ENCODE measurements at regions not wholly inside any gene's neighbourhood (a gene's known extent, or its start where the extent isn't known, plus 50 kb on each side); places are given as distances from the start of the nearest gene placed in this dataset.

- TF ChIP-seq PRDM15 (CRISPR knock-in tag; IDR thresholded peaks at IDR 0.05): no peak
These were observed 249.2 kb upstream of the MEX3C start (continued) for GRCh38 chr18:51446571-51447210.

GRCh38 chr18:51447351-51448342 is 250.2 kb upstream of the MEX3C start:
- CTCF ChIA-PET: interaction anchor here (0.6 kb wide), 1 partner anchor 170 kb away, joined by 4 read pairs; no protein-coding TSS in a partner anchor
- H3K9me3 Mint-ChIP-seq: no peaks in the 10 kb centered on the region
- H3K4me3 Mint-ChIP-seq: no peak overlapping the region
- H3K36me3 Mint-ChIP-seq: no peaks in the 10 kb centered on the region
- no peak overlapping the region for H3K27ac Mint-ChIP-seq
- H3K4me1 Mint-ChIP-seq: peaks cover 21% of the 10 kb centered on the region
- POLR2A ChIA-PET: no interaction called here
- no peaks in the 10 kb centered on the region for H3K27me3 Mint-ChIP-seq (ENCODE audit: low read depth)
- DNase-seq (ENCODE audit: low spot score) (peak; percentile 23), ATAC-seq (peak; percentile 83)
- TF ChIP-seq ZSCAN18 (CRISPR knock-in tag; IDR thresholded peaks at IDR 0.05) (no peak), ZNF219 (CRISPR knock-in tag; IDR thresholded peaks at IDR 0.05; ENCODE audit: borderline replicate concordance) (no peak)

- H3K9me3 Mint-ChIP-seq: no peaks in the 10 kb centered on the region
- no peak overlapping the region for H3K27ac Mint-ChIP-seq
- no peaks in the 10 kb centered on the region for H3K27me3 Mint-ChIP-seq (ENCODE audit: low read depth)
- DNase-seq (ENCODE audit: low spot score): no peak
- peaks cover 21% of the 10 kb centered on the region for H3K4me1 Mint-ChIP-seq
- POLR2A ChIA-PET: no interaction called here
- no peaks in the 10 kb centered on the region for H3K36me3 Mint-ChIP-seq
- no peak overlapping the region for H3K4me3 Mint-ChIP-seq
- no peak for ATAC-seq
- CTCF ChIA-PET: no interaction called here
- TF ChIP-seq NR2C2 (CRISPR knock-in tag; IDR thresholded peaks at IDR 0.05): no peak
- TF ChIP-seq ARID4B (CRISPR knock-in tag; IDR thresholded peaks at IDR 0.05; ENCODE audit: borderline replicate concordance): no peak
- no peak for TF ChIP-seq OVOL2 (CRISPR knock-in tag; IDR thresholded peaks at IDR 0.05; ENCODE audit: borderline replicate concordance)
- no peak for TF ChIP-seq FOXJ3 (CRISPR knock-in tag; IDR thresholded peaks at IDR 0.05; ENCODE audit: borderline replicate concordance)
- no peak for TF ChIP-seq ESRRA (CRISPR knock-in tag; IDR thresholded peaks at IDR 0.05; ENCODE audit: borderline replicate concordance)
- no peak for TF ChIP-seq PRRX2 (CRISPR knock-in tag; IDR thresholded peaks at IDR 0.05)
- TF ChIP-seq SMAD3 (CRISPR knock-in tag; IDR thresholded peaks at IDR 0.05; ENCODE audit: borderline replicate concordance): no peak
- TF ChIP-seq FOXP1 (CRISPR knock-in tag; IDR thresholded peaks at IDR 0.05; ENCODE audit: borderline replicate concordance): no peak
- TF ChIP-seq E2F4 (CRISPR knock-in tag; IDR thresholded peaks at IDR 0.05; ENCODE audit: borderline replicate concordance, low read depth): no peak
- no peak for TF ChIP-seq TEAD1 (CRISPR knock-in tag; IDR thresholded peaks at IDR 0.05)
- TF ChIP-seq CDX4 (CRISPR knock-in tag; IDR thresholded peaks at IDR 0.05; ENCODE audit: borderline replicate concordance): no peak
- no peak for TF ChIP-seq ERG (CRISPR knock-in tag; IDR thresholded peaks at IDR 0.05)
- TF ChIP-seq SOX15 (CRISPR knock-in tag; IDR thresholded peaks at IDR 0.05): no peak
These were observed 251.5 kb upstream of the MEX3C start for GRCh38 chr18:51448949-51449348.
